AG04450 (cell line): ENCODE measurements at regions not wholly inside any gene's neighbourhood (a gene's known extent, or its start where the extent isn't known, plus 50 kb on each side); places are given as distances from the start of the nearest gene placed in this dataset.

Experiments used
- CTCF ChIA-PET: fragments of 300-600, 350-600 bp; formaldehyde crosslinking; extraction: SDS; loops from one replicate; lab custom pipeline; 2022; ENCODE audit warnings: antibody characterized with exemption, inconsistent platforms; lab: Charles Lee
- POLR2A ChIA-PET: fragments of 350-600 bp; formaldehyde crosslinking; extraction: SDS; loops from one replicate; lab custom pipeline; 2021; ENCODE audit warnings: antibody characterized with exemption, inconsistent platforms; lab: Yijun Ruan, JAX
- DNase-seq: peaks from one replicate; pipeline ENCODE4 v3.0.0-alpha.2; 2011; ENCODE audit warnings: low read depth, low spot score
- H3K27ac ChIP-seq: one replicate; pipeline ENCODE4 v1.5.1; 2012; ENCODE audit warnings: low read depth, low read length, control low read depth
- H3K27me3 ChIP-seq: one replicate; pipeline ENCODE4 v1.6.0; 2012; ENCODE audit warnings: low read length; ENCODE audit not compliant: control insufficient read depth, insufficient read depth
- H3K4me3 ChIP-seq: 2 replicates; pipeline ENCODE4 v1.5.1; 2011; ENCODE audit warnings: mild to moderate bottlenecking, low read depth, low read length, control low read depth
- H3K9me3 ChIP-seq: 2 replicates; pipeline ENCODE4 v1.5.1; 2012; ENCODE audit warnings: low read length; ENCODE audit not compliant: control insufficient read depth, insufficient read depth
- CTCF ChIP-seq: IDR thresholded peaks from 2 replicates; pipeline ENCODE4 v1.5.1; 2011; ENCODE audit warnings: low read depth, low read length, control low read depth, inconsistent platforms

DNA sequence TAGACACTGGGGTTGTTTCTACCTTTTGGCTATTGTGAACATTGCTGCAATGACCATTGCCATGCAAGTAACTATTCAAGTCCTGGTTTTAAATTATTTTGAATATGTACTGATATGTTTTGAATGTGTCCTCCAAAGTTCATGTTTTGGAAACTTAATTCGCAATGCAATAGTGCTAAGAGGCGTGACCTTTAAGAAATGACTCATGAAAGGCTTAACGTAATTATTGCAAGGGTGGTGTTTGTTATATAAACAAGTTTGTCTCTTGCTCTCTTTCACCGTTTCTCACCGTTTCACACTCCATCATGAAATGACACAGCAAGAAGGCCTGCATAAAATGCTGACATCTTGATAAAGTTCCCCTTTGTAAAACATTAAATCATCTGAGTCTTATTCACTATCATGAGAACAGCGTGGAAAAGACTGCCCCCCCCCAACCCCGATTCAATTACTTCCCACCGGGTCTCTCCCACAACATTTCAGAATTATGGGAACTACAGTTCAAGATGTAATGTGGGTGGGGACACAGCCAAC is 506.9 kb upstream of the FAM47C start:
- H3K9me3 ChIP-seq: no peaks in the 10 kb centered on the region
- POLR2A ChIA-PET: no interaction called here
- TF ChIP-seq CTCF: no peak
- CTCF ChIA-PET: no interaction called here
- DNase-seq: no peak
- H3K4me3 ChIP-seq: no peak overlapping the region
- no peaks in the 10 kb centered on the region for H3K27me3 ChIP-seq
- H3K27ac ChIP-seq: no peak overlapping the region

GRCh38 chrX:36504625-36505024 is 503.5 kb upstream of the FAM47C start:
- ChIA-PET POLR2A (no interaction called here), CTCF (no interaction called here)

DNA sequence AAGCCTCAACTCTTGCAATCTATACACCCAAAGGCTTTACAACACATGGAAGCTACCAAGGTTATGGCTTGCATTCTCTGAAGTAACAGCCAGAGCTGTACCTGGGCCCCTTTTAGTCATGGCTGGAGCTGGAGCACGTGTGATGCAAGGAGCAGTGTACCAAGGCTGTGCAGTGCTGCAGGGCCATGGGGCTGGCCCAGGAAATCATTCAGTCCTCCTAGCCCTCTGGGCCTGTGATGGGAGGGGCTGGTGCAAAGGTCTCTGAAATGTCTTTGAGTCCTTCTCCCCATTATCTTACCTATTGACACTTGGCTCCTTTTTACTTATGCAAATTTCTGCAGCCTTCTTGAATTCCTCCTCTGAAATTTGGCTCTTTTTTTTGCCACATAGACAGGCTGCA is 500.1 kb upstream of the FAM47C start:
- no peak for TF ChIP-seq CTCF
- ChIA-PET CTCF (no interaction called here), POLR2A (no interaction called here)
- Histone ChIP-seq H3K27ac (no peak overlapping the region), H3K27me3 (no peaks in the 10 kb centered on the region), H3K4me3 (no peak overlapping the region), H3K9me3 (peaks cover 3% of the 10 kb centered on the region; the same call in 1 of the 2 replicates)
- DNase-seq: no peak

More at GRCh38 chrX:36504625-36505024, 503.5 kb upstream of the FAM47C start:
- DNase-seq: no peak
- no peak for TF ChIP-seq CTCF
- Histone ChIP-seq H3K27me3 (no peaks in the 10 kb centered on the region), H3K27ac (no peak overlapping the region), H3K9me3 (peaks cover 3% of the 10 kb centered on the region; the same call in 1 of the 2 replicates), H3K4me3 (no peak overlapping the region)

DNA sequence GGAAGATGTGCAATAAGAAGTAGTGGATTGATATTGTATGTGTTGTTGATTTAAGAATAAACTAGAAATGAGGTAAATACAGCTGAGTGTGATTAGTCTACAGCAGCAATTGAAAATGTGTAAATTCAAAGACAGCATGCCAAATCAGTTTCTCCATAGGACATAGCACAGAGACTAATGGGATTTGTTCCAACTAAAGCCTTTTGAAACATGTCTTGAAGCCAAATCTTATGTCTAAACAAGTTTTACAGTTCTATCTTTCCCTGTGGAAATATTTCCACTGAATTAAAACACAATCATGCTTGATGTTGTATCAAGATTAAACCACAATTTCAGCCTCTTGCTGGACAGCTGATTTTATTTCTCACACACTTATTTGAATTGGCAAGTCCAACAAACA is 497.4 kb upstream of the FAM47C start:
- ChIA-PET POLR2A (no interaction called here), CTCF (no interaction called here)
- Histone ChIP-seq H3K9me3 (peaks cover 3% of the 10 kb centered on the region; the same call in 1 of the 2 replicates), H3K4me3 (no peak overlapping the region), H3K27ac (no peak overlapping the region), H3K27me3 (no peaks in the 10 kb centered on the region)
- TF ChIP-seq CTCF: no peak
- no peak for DNase-seq

DNA sequence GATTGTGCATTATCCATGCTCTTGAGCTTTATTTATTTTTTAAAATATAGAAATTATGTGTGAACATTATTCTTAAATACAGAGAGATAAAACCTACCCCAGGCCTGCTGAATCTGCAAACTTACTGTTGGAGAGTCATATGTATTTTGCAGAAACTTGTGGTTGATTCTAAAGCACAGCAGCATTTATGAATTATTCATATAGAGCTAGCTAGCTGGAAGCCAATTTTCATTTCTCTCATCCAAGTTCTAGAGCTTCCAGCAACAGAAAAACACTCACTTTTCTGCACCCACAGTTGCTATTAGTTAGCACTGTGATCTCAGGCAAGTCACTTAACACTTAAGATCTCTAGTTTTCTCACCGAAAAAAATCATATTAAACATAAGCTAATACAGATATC is 479.5 kb upstream of the FAM47C start:
- H3K27me3 ChIP-seq: no peaks in the 10 kb centered on the region
- ChIA-PET CTCF (no interaction called here), POLR2A (no interaction called here)
- DNase-seq: no peak
- H3K9me3 ChIP-seq: no peaks in the 10 kb centered on the region
- no peak overlapping the region for H3K4me3 ChIP-seq
- no peak overlapping the region for H3K27ac ChIP-seq
- no peak for TF ChIP-seq CTCF
